ENCODE measurements at regions not wholly inside any gene's neighbourhood (a gene's known extent, or its start where the extent isn't known, plus 50 kb on each side); places are given as distances from the start of the nearest gene placed in this dataset.
A peak's percentile ranks its signal among the peaks of the same experiment; 100 is the strongest.

GRCh38 chr2:240362826-240363745, 72.4 kb upstream of the GPC1 start:
- no peak for DNase-seq

- no peak for DNase-seq
Measured at GRCh38 chr2:240363746-240364581, 71.5 kb upstream of the GPC1 start.

GRCh38 chr2:240364582-240364960, 70.9 kb upstream of the GPC1 start:
- DNase-seq, result no peak

GRCh38 chr2:240364961-240365775, 70.3 kb upstream of the GPC1 start:
- no peak for DNase-seq

- DNase-seq, result no peak
Measured at GRCh38 chr2:240365971-240366471, 69.4 kb upstream of the GPC1 start.

GRCh38 chr2:240366901-240367300, 68.6 kb upstream of the GPC1 start:
- DNase-seq, result no peak

- DNase-seq, result no peak
Measured at GRCh38 chr2:240367721-240368120, 67.7 kb upstream of the GPC1 start.

- no peak for DNase-seq
Measured at GRCh38 chr2:240368781-240369331, 66.6 kb upstream of the GPC1 start.

GRCh38 chr2:240369335-240369734, 66.1 kb upstream of the GPC1 start:
- no peak for DNase-seq

GRCh38 chr2:240369801-240370585, 65.5 kb upstream of the GPC1 start:
- peak; percentile 5 to 49 for DNase-seq

GRCh38 chr2:240371129-240372000, 64.1 kb upstream of the GPC1 start:
- no peak for DNase-seq

- no peak for DNase-seq
Measured at GRCh38 chr2:240372101-240372500, 63.4 kb upstream of the GPC1 start.

GRCh38 chr2:240373289-240373885, 62.1 kb upstream of the GPC1 start:
- no peak for DNase-seq

GRCh38 chr2:240374085-240374907, 61.2 kb upstream of the GPC1 start:
- DNase-seq, result no peak

- no peak for DNase-seq
Measured at GRCh38 chr2:240375024-240375645, 60.3 kb upstream of the GPC1 start.

- DNase-seq, result no peak
Measured at GRCh38 chr2:240376739-240377138, 58.7 kb upstream of the GPC1 start.

GRCh38 chr2:240377366-240377765, 58.1 kb upstream of the GPC1 start:
- no peak for DNase-seq

- DNase-seq, result no peak
Measured at GRCh38 chr2:240379089-240379636, 56.3 kb upstream of the GPC1 start.
